ENCODE measurements at regions not wholly inside any gene's neighbourhood (a gene's known extent, or its start where the extent isn't known, plus 50 kb on each side); places are given as distances from the start of the nearest gene placed in this dataset.

- no peak for DNase-seq
Observed at GRCh38 chr14:85798856-85799255, 268.9 kb downstream of the FLRT2 start.

GRCh38 chr14:85793533-85793932 is 263.6 kb downstream of the FLRT2 start:
- DNase-seq, result no peak

- no peak for DNase-seq
Observed at GRCh38 chr14:85789506-85789905, 259.6 kb downstream of the FLRT2 start.

- no peak for DNase-seq
Observed at GRCh38 chr14:85788470-85789233, 258.7 kb downstream of the FLRT2 start.

- no peak for DNase-seq
Observed at GRCh38 chr14:85766295-85766694, 236.4 kb downstream of the FLRT2 start.

- no peak for DNase-seq
Observed at GRCh38 chr14:85764822-85765221, 234.9 kb downstream of the FLRT2 start.

GRCh38 chr14:85762526-85762925 is 232.6 kb downstream of the FLRT2 start:
- no peak for DNase-seq

GRCh38 chr14:85752175-85752574 is 222.2 kb downstream of the FLRT2 start:
- DNase-seq, result no peak

- DNase-seq, result no peak
Observed at GRCh38 chr14:85744573-85744972, 214.6 kb downstream of the FLRT2 start.

GRCh38 chr14:85732031-85732430 is 202.1 kb downstream of the FLRT2 start:
- DNase-seq, result no peak

GRCh38 chr14:85731186-85731585 is 201.2 kb downstream of the FLRT2 start:
- no peak for DNase-seq

- no peak for DNase-seq
Observed at GRCh38 chr14:85728476-85729065, 198.6 kb downstream of the FLRT2 start.

- DNase-seq, result no peak
Observed at GRCh38 chr14:85714069-85714468, 184.1 kb downstream of the FLRT2 start.

GRCh38 chr14:85711620-85712019 is 181.7 kb downstream of the FLRT2 start:
- DNase-seq, result no peak
